ENCODE measurements at regions not wholly inside any gene's neighbourhood (a gene's known extent, or its start where the extent isn't known, plus 50 kb on each side); places are given as distances from the start of the nearest gene placed in this dataset.

- DNase-seq = no peak
Measured at GRCh38 chr20:63115651-63116411, 100.1 kb downstream of the YTHDF1 start.

- no peak for DNase-seq
Measured at GRCh38 chr20:63114693-63115311, 101.1 kb downstream of the YTHDF1 start.

GRCh38 chr20:63114006-63114692 is 101.8 kb downstream of the YTHDF1 start:
- no peak for DNase-seq

- no peak for DNase-seq
Measured at GRCh38 chr20:63112491-63113219, 103.3 kb downstream of the YTHDF1 start.

GRCh38 chr20:63108247-63108646 is 101.5 kb upstream of the BHLHE23 start:
- no peak for DNase-seq

GRCh38 chr20:63107449-63108200 is 100.9 kb upstream of the BHLHE23 start:
- no peak for DNase-seq

- no peak for DNase-seq
Measured at GRCh38 chr20:63106765-63107448, 100.1 kb upstream of the BHLHE23 start.

- no peak for DNase-seq
Measured at GRCh38 chr20:63106108-63106764, 99.5 kb upstream of the BHLHE23 start.

GRCh38 chr20:63105211-63106107 is 98.7 kb upstream of the BHLHE23 start:
- no peak for DNase-seq

GRCh38 chr20:63104312-63105181 is 97.8 kb upstream of the BHLHE23 start:
- no peak for DNase-seq

- DNase-seq = no peak
Measured at GRCh38 chr20:63103402-63104311, 96.9 kb upstream of the BHLHE23 start.

GRCh38 chr20:63102721-63103375 is 96.1 kb upstream of the BHLHE23 start:
- no peak for DNase-seq

- peak; percentile 46 for DNase-seq
Measured at GRCh38 chr20:63101781-63102720, 95.3 kb upstream of the BHLHE23 start.

- DNase-seq = no peak
Measured at GRCh38 chr20:63100926-63101699, 94.3 kb upstream of the BHLHE23 start.

GRCh38 chr20:63100174-63100925 is 93.6 kb upstream of the BHLHE23 start:
- no peak for DNase-seq

Measured in NCI-H1105 (cell line).